ENCODE measurements at regions not wholly inside any gene's neighbourhood (a gene's known extent, or its start where the extent isn't known, plus 50 kb on each side); places are given as distances from the start of the nearest gene placed in this dataset.

GRCh38 chr20:52747845-52748284 is 224.3 kb upstream of the TSHZ2 start:
- DNase-seq (ENCODE audit: insufficient read length) (no peak), FAIRE-seq (no peak)
- TF ChIP-seq POLR2AphosphoS5 (IDR thresholded peaks at IDR 0.05; ENCODE audit: low read depth, low read length) (no peak), POLR2A (IDR thresholded peaks at IDR 0.05; ENCODE audit: low read depth, low read length) (no peak), TAF1 (IDR thresholded peaks at IDR 0.05; ENCODE audit: borderline replicate concordance, low read depth, low read length) (no peak)

GRCh38 chr20:52746770-52747169 is 225.4 kb upstream of the TSHZ2 start:
- DNase-seq (ENCODE audit: insufficient read length) (no peak), FAIRE-seq (no peak)
- TF ChIP-seq POLR2AphosphoS5 (IDR thresholded peaks at IDR 0.05; ENCODE audit: low read depth, low read length) (no peak), POLR2A (IDR thresholded peaks at IDR 0.05; ENCODE audit: low read depth, low read length) (no peak), TAF1 (IDR thresholded peaks at IDR 0.05; ENCODE audit: borderline replicate concordance, low read depth, low read length) (no peak)

- DNase-seq (ENCODE audit: insufficient read length), result no peak
- TF ChIP-seq TAF1 (IDR thresholded peaks at IDR 0.05; ENCODE audit: borderline replicate concordance, low read depth, low read length), result no peak
- TF ChIP-seq POLR2A (IDR thresholded peaks at IDR 0.05; ENCODE audit: low read depth, low read length), result no peak
- no peak for TF ChIP-seq POLR2AphosphoS5 (IDR thresholded peaks at IDR 0.05; ENCODE audit: low read depth, low read length)
- no peak for FAIRE-seq
Observed at GRCh38 chr20:52746190-52746589, 226.0 kb upstream of the TSHZ2 start.

DNA sequence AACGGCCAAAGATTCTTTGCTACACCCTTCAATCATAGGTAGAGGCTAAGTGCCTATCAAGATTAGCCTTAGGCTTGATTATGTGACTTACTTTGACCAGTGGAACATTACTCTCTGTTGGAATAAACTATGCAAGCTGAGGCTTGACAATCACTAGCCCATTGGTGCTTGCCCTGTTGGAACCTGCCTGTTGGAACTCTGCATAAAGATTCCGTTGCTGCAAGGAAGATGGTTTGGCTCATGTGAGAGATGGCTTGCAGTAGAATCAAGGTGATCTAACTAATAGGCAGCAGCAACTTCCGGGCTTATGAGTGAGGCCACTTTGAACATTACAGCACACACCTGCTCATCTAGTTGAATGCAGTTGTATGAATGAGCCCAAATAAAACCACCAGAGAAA is 227.7 kb upstream of the TSHZ2 start:
- FAIRE-seq (no peak), DNase-seq (ENCODE audit: insufficient read length) (no peak)
- no peak for TF ChIP-seq POLR2A (IDR thresholded peaks at IDR 0.05; ENCODE audit: low read depth, low read length)
- TF ChIP-seq POLR2AphosphoS5 (IDR thresholded peaks at IDR 0.05; ENCODE audit: low read depth, low read length), result no peak
- no peak for TF ChIP-seq TAF1 (IDR thresholded peaks at IDR 0.05; ENCODE audit: borderline replicate concordance, low read depth, low read length)

GRCh38 chr20:52738081-52738480 is 234.1 kb upstream of the TSHZ2 start:
- FAIRE-seq, result no peak
- TF ChIP-seq POLR2A (IDR thresholded peaks at IDR 0.05; ENCODE audit: low read depth, low read length) (no peak), TAF1 (IDR thresholded peaks at IDR 0.05; ENCODE audit: borderline replicate concordance, low read depth, low read length) (no peak), POLR2AphosphoS5 (IDR thresholded peaks at IDR 0.05; ENCODE audit: low read depth, low read length) (no peak)
- DNase-seq (ENCODE audit: insufficient read length), result no peak

- DNase-seq (ENCODE audit: insufficient read length) (no peak), FAIRE-seq (no peak)
- no peak for TF ChIP-seq POLR2A (IDR thresholded peaks at IDR 0.05; ENCODE audit: low read depth, low read length)
Observed at GRCh38 chr20:52736507-52736906, 235.7 kb upstream of the TSHZ2 start.

- TF ChIP-seq POLR2A (IDR thresholded peaks at IDR 0.05; ENCODE audit: low read depth, low read length), result no peak
- no peak for TF ChIP-seq TAF1 (IDR thresholded peaks at IDR 0.05; ENCODE audit: borderline replicate concordance, low read depth, low read length)
- TF ChIP-seq POLR2AphosphoS5 (IDR thresholded peaks at IDR 0.05; ENCODE audit: low read depth, low read length), result no peak
- no peak for DNase-seq (ENCODE audit: insufficient read length)
- no peak for FAIRE-seq
Observed at GRCh38 chr20:52731093-52731492, 241.1 kb upstream of the TSHZ2 start.

DNA sequence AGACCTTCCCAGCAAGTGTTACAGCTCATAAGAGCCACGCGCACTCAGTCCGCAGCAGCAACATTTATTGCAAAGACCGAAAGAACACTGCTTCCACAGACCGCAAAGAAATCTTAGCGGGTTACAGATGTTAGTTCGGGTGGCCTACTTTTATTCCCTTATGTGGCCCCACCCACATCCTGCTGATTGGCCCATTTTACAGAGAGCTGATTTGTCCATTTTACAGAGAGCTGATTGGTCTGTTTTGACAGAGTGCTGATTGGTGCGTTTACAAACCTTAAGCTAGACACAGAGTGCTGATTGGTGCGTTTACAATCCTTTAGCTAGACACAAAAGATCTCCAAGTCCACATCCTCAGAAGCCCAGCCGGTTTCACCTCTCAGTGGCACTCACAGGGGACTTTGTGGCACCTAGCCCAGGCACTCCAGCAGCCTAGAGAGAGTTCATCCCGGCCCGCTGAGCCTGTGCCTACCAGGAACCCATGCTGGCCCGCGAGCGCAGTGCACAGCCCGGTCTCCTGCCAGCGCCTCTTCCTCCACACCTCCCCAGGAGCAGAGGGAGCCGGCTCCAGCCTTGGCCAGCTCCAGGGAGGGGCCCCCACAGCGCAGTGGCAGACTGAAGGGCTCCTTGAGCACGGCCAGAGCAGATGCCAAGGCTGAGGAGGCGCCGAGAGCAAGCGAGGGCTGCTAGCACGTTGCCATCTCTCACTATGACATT is 244.3 kb upstream of the TSHZ2 start:
- no peak for DNase-seq (ENCODE audit: insufficient read length)
- no peak for FAIRE-seq
- no peak for TF ChIP-seq POLR2AphosphoS5 (IDR thresholded peaks at IDR 0.05; ENCODE audit: low read depth, low read length)

DNA sequence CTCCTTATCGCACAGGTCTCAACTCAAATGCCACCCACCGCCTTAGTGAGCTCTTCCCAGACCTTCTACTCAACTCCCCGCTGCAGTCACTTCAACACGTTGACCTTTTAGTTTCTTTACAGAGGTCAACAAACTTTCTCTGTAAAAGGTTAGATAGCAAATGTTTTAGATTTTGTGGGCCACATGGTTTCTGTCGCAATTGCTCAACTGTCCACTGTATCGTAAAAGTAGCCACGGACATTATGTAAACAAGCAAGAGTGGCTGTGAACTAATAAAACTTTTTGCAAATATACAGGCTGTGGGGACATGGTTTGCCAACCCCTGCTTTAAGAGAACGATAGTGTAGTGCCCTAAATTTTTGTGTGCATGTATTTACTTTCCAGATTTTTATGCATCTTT is 247.6 kb upstream of the TSHZ2 start:
- TF ChIP-seq POLR2AphosphoS5 (IDR thresholded peaks at IDR 0.05; ENCODE audit: low read depth, low read length) (no peak), TAF1 (IDR thresholded peaks at IDR 0.05; ENCODE audit: borderline replicate concordance, low read depth, low read length) (no peak), POLR2A (IDR thresholded peaks at IDR 0.05; ENCODE audit: low read depth, low read length) (no peak)
- DNase-seq (ENCODE audit: insufficient read length), result no peak
- no peak for FAIRE-seq

GRCh38 chr20:52722926-52723688 is 249.1 kb upstream of the TSHZ2 start:
- TF ChIP-seq POLR2AphosphoS5 (IDR thresholded peaks at IDR 0.05; ENCODE audit: low read depth, low read length), result no peak
- no peak for TF ChIP-seq POLR2A (IDR thresholded peaks at IDR 0.05; ENCODE audit: low read depth, low read length)
- TF ChIP-seq TAF1 (IDR thresholded peaks at IDR 0.05; ENCODE audit: borderline replicate concordance, low read depth, low read length), result no peak
- no peak for FAIRE-seq
- DNase-seq (ENCODE audit: insufficient read length), result no peak

GRCh38 chr20:52708137-52708536 is 264.0 kb upstream of the TSHZ2 start:
- no peak for DNase-seq (ENCODE audit: insufficient read length)
- FAIRE-seq, result no peak
- TF ChIP-seq POLR2A (IDR thresholded peaks at IDR 0.05; ENCODE audit: low read depth, low read length) (no peak), TAF1 (IDR thresholded peaks at IDR 0.05; ENCODE audit: borderline replicate concordance, low read depth, low read length) (no peak), POLR2AphosphoS5 (IDR thresholded peaks at IDR 0.05; ENCODE audit: low read depth, low read length) (no peak)

DNA sequence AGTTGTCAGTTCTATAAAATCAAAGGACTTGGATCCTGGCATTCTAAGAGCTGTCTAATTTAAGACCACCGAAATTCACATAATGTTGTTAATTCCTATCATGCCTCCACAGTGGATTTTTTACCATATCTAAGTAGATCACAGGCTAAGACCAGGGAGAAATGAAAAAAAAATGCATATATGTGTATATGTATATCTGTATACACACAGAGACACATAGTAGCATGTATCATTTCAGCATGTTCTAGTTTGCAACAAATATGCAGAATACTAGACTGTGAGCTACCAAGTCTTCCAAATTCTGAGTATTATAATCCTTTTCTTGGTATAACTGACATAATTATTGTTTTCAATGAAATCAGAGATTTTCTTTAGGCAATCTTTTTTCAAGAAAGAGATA is 267.6 kb upstream of the TSHZ2 start:
- TF ChIP-seq TAF1 (IDR thresholded peaks at IDR 0.05; ENCODE audit: borderline replicate concordance, low read depth, low read length) (no peak), POLR2A (IDR thresholded peaks at IDR 0.05; ENCODE audit: low read depth, low read length) (no peak), POLR2AphosphoS5 (IDR thresholded peaks at IDR 0.05; ENCODE audit: low read depth, low read length) (no peak)
- no peak for DNase-seq (ENCODE audit: insufficient read length)
- FAIRE-seq, result no peak

Data from GM12892 (cell line).